ENCODE measurements at regions not wholly inside any gene's neighbourhood (a gene's known extent, or its start where the extent isn't known, plus 50 kb on each side); places are given as distances from the start of the nearest gene placed in this dataset.

GRCh38 chr2:163045830-163046229, 207.3 kb upstream of the KCNH7 start:
- TF ChIP-seq NR1H2 (CRISPR knock-in tag; IDR thresholded peaks at IDR 0.05), result no peak
- TF ChIP-seq OVOL2 (CRISPR knock-in tag; IDR thresholded peaks at IDR 0.05; ENCODE audit: borderline replicate concordance), result no peak
- TF ChIP-seq CTCF (IDR thresholded peaks at IDR 0.05), result no peak

All from WTC11 (cell line).